GM18909 (cell line): ENCODE measurements at regions not wholly inside any gene's neighbourhood (a gene's known extent, or its start where the extent isn't known, plus 50 kb on each side); places are given as distances from the start of the nearest gene placed in this dataset.
A peak's percentile ranks its signal among the peaks of the same experiment; 100 is the strongest.
"Not testable (repeated sequence)": the region's sequence is repeated elsewhere in the genome, so short reads cannot be mapped to it uniquely, and the experiment has no call there.

ENCODE experiments used
- ATAC-seq: cut with Tn5 transposase; IDR thresholded peaks from one replicate; pipeline ENCODE4 v1.9.1; 2021; ENCODE audit warnings: mild to moderate bottlenecking; ENCODE audit not compliant: unreplicated experiment, poor library complexity

DNA sequence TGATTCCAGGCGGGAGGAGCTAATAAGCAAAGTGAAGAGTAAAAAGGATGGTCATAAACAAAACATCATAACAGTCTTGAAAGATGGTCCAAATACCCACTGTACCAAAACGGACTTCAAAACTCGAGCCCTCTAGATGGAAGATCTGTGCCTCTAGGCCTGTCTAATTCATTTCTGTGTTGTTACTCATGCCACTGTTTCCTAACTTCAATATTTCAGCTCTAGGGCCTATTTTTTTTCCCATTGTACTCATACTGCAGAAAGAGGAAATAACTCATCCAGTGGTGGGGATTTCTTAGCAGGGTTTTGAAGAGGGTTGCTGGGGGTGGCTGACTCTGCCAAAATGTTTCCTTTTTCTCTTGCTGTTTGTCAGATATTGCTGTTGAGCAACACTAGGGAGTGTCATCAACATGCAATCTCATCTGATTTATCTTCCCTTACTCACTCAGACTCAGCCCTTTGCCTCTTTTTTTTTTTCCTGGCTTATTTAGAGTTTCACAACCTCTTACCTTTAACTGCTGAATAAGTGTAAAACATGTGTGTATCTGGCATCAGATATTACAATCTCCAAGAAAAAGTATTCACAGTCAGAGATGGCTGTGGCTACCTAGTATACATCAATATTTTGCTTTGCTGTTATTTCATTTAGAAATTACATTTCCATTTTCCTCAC is 189.6 kb downstream of the DUSP6 start:
- no peak for ATAC-seq

DNA sequence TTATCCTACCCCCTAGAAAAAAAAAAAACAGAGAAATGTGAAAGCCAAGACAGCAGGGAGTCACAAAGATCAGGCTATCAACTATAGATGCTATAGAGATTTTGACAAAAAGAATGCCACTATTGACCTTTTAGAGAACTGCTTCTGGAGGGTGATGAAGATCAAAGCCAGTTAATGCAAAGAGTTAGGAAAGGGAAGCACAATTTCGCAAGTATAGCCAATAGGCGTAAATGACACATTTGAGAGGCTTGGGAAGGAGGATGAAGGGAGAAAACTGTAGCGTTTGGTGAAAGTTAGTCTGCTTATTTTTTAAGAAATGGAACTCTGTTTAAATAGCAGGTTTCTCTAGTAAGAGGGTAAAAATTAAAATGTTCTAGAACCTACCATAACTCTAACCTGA is 190.7 kb downstream of the DUSP6 start:
- no peak for ATAC-seq

DNA sequence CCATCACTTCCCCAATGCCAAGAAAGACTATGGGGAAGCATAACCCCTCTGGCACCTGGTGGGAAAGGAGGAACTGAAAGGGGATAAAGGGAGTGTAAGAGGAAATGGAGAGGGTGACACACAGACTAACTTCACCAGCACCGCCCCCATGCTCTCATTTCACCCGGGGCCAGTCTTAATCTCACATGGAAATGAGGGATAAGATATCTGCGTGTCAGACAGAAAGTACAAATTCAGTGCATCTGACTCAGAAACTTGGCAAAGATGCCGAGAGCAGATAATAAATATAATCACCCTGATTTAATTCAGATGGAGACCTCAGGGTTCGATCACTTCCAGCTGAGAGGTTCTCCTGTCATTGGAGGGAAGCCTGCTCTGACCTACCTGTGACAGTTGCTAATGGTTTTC is 191.6 kb downstream of the DUSP6 start:
- ATAC-seq = no peak

DNA sequence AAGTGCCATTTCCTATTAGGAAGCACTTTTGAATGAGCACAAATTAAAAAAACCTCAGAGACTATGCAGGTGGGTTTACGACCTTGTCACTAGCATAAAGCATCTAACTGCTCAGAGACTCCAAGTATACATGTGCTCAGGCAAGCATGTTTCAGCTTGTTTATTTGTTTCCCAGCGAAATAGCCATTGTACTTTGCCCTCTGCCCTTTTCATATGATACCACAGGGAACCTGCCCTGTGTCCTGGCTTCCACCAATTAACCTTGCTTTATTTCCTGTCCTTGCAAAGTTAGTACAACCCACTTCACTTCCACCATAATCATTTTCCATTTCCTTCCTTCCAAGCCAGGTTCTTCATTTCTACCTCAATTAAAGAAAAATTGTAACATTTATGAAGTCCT is 194.9 kb downstream of the DUSP6 start:
- no peak for ATAC-seq

DNA sequence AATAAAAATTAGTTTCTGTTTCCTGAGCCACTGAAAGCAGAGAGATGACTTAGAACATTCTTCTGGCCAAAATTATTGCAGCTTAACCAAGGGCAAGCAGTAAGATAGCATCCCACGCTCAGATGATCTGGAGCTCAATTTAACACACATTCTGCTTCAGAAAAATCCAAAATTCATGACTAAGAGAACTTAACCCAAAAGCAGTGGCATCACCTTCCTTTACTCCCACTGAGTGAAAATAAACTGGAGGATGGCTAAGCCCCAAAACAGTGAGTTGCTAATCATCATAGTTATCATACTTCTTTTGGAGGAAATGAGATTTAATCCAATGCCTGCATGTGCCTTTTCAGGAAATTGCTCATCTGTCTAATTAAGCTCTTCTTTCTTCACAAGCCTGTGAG is 195.4 kb downstream of the DUSP6 start:
- no peak for ATAC-seq

DNA sequence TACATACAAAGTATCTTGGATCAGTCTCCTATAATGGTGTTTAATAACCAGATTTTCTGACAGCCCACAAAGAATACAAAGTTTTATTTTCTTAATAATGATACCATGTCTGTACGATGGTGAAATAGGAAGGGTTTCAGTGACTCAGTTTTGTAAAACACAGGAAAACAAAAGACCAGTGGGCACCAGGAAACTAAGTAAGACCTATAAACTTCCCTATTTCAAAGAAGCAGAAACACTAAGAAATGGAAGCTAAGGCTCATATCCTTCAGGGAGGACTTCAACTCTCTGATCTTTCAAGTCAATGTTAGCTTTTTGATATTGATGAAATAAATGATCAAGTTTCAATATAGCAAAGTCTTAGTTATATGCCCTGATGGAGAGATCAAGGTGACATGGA is 196.0 kb downstream of the DUSP6 start:
- ATAC-seq = no peak

DNA sequence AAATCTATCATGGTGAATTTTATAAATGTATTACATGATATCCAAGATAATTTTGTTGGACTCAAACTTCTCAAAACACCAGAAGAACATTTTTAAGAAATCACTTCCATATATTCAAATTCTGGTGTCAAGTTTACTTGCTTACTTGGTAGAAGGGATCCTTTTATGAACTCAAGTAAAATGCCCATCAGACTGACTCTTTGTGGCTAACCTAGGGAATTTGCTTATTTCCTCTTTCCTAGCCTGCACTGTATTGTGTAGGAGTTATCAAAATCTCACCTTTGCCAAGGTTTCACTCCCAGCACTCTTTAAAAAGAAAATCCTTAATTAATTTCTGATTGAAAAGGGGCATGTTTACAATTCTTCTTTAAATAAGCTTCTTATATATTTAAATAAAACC is 196.5 kb downstream of the DUSP6 start:
- ATAC-seq = no peak

DNA sequence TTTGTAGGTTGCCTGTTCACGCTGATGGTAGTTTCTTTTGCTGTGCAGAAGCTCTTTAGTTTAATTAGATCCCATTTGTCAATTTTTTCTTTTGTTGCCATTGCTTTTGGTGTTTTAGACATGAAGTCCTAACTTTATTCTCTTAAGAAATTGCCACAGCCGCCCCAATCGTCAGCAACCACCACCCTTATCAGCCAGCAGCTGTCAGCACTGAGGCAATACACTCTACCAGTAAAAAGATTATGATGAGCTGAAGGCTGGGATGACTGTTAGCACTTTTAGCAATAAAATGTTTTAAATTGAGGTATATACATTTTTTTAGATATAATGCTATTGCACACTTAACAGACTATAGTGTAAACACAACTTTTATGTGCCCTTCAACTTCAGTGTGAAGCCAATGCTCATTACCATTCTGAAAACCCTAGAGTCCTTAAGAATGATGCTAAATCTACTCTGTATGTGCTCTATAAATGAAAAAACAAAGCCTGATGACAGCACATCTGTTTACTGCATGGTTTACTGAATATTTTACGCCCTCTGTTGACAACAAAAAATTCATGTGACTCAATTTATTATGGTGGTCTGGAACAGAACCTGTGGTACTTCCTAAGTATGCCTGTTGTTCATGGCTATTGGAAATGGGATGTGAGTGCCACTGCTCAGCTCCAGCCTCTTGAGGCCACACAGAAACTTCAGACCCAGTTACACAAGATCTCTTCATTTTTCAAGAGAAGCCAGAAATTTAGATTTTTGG is 197.4 kb downstream of the DUSP6 start:
- ATAC-seq = no peak

DNA sequence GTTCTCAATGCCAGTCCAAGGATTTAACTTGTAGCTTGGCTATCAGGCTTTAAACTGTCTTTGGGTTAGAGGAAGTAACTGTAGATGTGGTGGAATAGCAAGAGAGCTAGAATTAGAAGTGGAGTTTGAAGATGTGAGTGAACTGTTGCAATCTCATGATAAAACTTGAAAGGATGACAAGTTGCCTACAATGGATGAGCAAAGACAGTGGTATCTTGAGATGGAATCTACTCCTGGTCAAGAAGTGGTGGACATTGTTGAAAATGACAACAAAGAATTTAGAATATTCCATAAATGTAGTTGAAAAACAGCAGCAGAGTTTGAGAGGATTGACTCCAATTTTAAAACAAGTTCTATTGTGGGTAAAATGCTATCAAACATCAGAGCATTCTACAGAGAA is 199.0 kb downstream of the DUSP6 start:
- ATAC-seq = no peak

DNA sequence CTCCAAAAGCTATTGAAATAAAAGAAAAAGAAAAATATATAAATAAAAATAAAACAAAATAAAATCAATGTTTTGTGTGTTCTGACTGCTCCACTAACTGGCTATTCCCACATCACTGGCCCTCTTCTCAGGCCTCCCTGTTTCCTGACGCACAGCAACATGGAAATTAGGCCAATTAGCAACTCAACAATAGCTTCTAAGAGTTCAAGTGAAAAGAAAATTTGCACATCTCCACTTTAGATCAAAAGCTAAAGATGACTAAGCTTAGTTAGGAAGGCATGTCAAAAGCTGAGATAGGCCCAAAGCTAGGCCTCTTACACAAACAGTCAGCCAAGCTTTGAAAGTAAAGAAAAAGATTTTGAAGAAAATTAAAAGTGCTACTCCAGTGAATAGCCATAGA is 200.8 kb downstream of the DUSP6 start:
- ATAC-seq = no peak

DNA sequence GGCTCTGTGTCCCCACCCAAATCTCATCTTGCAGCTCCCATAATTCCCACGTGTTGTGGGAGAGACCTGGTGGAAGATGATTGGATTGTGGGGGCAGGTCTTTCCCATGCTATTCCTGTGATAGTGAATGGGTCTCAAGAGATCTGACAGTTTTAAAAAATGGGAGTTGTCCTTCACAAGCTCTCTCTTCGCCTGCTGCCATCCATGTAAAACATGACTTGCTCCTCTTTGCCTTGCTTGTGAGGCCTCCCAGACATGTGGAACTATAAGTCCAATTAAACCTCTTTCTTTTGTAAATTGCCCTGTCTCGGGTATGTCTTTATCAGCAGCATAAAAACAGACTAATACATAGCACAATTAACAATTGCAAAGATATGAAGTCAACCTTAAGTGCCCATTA is 201.5 kb downstream of the DUSP6 start:
- ATAC-seq = not testable (repeated sequence)

DNA sequence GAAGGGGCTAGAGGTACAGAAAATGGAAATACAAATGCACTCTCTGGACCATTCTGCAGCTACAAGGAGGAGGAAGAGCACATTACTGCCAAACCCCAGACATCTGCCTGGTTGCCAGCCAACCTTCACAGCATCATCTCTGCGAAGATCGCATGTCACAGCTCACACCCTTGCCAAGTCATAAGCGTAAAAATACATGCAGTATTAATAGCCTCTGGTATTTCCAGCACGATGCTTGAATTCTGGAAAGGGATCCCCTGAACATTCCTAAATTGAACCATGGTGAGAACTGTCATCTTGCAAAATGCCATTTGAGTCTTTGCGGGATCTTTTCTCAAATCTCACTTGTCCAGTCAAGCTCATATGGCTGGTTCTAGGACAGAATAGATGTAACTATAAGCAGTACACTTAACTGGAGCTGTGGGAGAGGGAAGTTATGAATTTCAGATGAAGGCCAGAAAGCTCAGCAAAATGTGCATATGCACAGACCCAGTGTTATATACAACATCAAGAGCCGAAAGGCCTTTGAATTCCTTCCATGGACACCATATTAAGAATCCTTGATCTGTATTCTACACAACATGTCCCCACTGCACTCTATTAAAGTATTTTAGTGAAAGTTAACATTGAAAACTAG is 211.6 kb downstream of the DUSP6 start:
- no peak for ATAC-seq

DNA sequence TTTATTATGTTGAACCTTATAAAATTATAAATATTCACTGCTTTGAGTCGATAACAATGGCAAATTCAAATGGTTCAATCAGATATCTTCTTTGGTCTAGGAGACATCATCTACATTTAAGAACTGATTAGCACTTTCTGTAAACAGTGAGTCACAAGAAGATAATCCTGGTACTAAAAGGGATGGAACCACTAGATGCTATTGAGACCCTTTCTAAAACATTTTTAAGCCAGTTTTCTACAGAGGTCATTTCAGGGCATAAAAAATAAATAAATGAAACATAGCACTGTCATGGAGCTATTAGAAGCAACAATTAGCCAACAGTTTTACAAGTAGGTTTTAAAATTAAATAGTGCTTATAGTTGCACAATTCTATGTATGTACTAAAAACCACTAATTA is 212.2 kb downstream of the DUSP6 start:
- ATAC-seq = no peak

DNA sequence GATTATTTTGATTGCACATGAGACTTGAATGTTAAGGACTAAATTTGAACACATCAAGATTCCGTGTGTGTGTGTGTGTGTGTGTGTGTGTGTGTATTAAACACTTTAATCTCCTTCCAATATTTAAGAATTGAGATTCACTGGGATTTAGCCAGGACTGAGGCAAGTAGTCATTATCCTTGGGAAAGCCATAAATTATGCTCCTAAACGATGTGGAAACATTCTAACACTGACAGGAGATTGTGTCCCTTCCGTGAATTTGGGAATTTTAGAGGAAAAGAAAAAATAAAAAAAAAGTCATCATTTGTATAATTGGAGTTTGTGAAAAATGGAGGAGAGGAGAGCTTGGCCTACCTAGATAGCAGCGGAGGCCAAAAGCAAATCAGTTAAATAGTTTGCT is 212.9 kb downstream of the DUSP6 start:
- no peak for ATAC-seq

DNA sequence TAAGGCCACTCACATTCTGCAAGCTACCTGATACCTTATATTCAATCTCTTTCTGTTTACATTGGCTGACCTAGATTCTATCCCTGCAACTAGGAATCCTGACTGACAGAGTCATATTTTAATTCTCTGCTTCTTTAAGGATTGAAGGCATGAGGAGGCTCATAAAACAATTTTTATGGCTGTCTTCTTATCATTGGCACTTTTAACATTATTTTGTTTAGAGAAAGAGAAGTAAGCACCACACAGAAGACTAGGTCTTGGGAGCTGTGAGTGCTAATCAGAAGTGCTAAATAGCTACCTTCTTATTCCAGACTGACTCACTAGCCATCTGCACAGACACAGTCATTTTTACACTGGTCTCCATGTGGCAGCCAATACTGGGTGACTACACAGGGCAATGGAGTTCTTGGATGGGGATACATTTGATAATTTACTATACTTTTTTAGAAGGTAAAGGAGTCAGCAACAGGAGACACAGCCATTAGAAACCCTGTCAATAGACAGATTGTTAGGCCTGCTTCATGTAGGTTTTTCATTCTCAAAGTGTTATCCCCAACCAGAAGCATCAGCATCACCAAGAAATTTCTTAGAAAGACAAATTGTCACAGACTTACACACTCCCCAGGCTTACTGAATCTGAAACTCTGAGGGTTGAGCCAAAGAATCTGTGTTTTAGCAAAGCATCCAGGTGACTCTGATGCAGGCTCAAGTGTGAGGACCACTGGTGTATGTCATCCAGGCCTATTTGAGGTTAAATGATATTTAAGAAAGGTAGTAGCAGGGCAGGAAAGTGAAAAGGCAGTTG is 214.1 kb downstream of the DUSP6 start:
- ATAC-seq = no peak

DNA sequence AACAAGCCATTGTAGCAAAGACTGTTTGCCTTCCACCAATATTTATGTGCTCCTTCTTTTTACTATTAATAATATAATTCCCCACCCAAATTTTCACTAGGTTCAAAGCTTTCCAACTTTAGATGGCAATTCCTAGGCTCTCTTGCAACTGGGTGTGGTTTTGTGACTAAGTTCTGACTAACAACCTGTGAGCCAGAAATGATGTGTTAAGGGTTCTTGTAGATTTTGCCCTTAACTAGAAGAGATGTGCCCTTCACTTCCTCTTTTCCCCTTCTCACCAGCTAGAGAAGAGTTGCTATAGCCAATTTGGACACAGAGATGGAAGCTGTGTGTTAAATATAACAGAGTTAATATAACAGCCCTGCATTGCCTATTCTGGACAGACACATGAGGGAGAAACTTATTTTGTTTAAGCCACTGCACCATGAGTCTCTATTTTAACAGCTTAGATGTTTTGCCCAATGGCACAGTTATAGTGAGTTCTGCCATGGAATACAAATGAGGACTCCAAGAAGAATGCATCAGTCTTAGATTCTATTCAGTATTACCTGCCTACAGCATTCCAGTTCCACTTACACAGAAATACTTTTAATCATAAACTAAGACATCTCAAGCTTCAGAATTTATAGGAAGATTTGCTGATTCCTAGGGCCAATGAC is 216.2 kb downstream of the DUSP6 start:
- ATAC-seq = peak; percentile 43

DNA sequence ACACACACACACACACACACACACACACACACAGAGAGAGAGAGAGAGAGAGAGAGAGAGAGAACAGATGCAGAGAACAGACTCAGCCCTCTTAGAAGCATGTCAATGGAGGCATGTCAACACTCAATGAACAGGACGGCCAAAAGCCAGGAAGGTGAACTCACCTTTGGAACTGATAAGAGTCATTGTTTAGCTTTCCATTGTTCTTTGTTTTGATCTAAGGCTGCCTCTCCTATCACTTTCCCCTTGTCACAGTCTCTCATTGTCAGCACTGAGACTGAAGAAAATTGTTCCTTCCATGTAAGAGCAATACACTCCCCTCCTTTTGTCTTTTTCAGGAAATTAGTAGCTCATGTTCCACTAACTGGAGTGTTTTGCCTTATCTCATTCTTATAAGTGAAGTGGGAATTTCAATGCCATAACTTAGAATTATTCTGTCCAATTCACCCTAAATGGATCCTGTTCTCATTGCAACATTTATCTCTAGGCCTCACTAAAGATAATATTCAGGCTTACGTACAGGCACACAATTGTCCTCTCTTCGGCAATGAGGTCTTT is 218.0 kb downstream of the DUSP6 start:
- ATAC-seq = no peak

DNA sequence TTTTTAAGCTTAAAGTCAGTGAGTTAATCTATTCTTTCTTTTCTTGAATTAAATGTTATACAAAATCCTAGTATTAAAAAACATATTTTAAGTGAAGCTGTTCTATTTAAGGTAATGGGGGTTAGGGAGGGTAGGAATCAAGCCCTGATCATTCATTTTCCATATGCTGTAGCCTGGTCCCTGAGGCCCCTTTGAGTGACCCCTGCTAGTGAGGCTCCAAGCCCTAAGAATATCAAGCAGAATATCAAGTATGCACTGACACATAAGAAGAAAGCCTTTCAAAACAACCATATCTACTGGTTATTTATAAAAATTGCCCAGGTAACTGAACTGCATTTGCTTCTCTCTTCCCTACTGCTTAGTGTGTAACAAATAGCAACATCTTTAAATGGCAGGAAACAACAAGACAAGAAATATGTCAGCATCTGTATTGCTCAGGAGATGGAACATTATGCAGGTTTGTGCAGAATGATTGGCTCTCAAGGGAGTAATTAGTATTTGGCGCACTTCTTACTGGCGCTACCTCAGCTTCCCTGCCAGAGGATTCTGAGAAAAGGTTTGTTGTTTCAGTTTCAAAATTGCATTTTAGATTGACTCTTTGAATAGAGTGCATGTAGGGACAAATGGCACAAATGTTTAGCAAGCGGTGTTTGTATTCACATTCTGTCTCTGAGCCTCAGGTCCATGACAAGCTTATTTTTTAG is 223.0 kb downstream of the DUSP6 start:
- no peak for ATAC-seq

DNA sequence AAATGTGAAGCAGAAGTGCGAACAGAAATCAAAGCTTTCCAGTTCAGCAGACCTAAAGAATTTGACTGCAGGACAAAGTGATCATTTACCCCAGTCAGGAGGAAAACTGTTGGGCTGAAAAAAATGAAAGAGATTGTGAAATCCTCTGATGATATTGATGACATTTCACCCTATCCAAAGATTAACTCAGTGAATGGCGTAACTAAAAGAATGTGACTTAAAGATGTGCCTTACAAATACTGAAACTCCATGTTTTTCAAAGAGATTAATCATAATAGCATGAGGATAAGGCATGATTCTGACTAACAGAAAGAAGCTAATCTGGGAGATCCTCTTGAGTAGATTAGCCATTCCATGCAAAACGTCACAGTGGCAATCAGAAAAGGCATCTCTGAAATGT is 225.6 kb downstream of the DUSP6 start:
- ATAC-seq = no peak
